CD14-positive monocyte (primary cell): ENCODE measurements at regions not wholly inside any gene's neighbourhood (a gene's known extent, or its start where the extent isn't known, plus 50 kb on each side); places are given as distances from the start of the nearest gene placed in this dataset.

Experiments
- DNase-seq, 3 donors: peaks; one replicate each; pipeline ENCODE4 v3.0.0-alpha.2; 2011 to 2022
- H2AFZ ChIP-seq: 2 replicates; pipeline ENCODE4 v1.6.0; 2012; ENCODE audit warnings: mild to moderate bottlenecking, low read depth, low read length, inconsistent platforms; ENCODE audit not compliant: insufficient read depth, poor library complexity, severe bottlenecking
- H3K27ac ChIP-seq, 2 donors: 1 replicate in 1 of 2; 2 replicates in 1 of 2; pipeline ENCODE4 v1.5.1; 2012 to 2013; ENCODE audit warnings: low read length in 2 of 2, control low read depth in 1 of 2, inconsistent platforms in 1 of 2, low read depth in 1 of 2, mild to moderate bottlenecking in 1 of 2
- H3K27me3 ChIP-seq, 2 donors: one replicate each; pipeline versions ENCODE4 v1.6.0 to v1.6.1; 2011 to 2013; ENCODE audit warnings: low read length in 2 of 2; ENCODE audit not compliant: control insufficient read depth in 2 of 2, insufficient read depth in 2 of 2
- H3K36me3 ChIP-seq, 2 donors: replicated peaks in 1 of 2; 1 replicate in 1 of 2; 2 replicates in 1 of 2; pipeline versions ENCODE4 v1.5.1 to v1.6.1; 2012 to 2013; ENCODE audit warnings: low read length in 2 of 2, control low read depth in 1 of 2, inconsistent platforms in 1 of 2, mild to moderate bottlenecking in 1 of 2; ENCODE audit not compliant: insufficient read depth in 2 of 2, control insufficient read depth in 1 of 2
- H3K4me1 ChIP-seq, 2 donors: 1 replicate in 1 of 2; 2 replicates in 1 of 2; pipeline versions ENCODE4 v1.5.1 to v1.6.1; 2012 to 2013; ENCODE audit warnings: low read length in 2 of 2, control low read depth in 1 of 2, inconsistent platforms in 1 of 2, mild to moderate bottlenecking in 1 of 2, moderate library complexity in 1 of 2; ENCODE audit not compliant: insufficient read depth in 2 of 2, control insufficient read depth in 1 of 2
- H3K4me2 ChIP-seq: replicated peaks from 2 replicates; pipeline ENCODE3; 2012; ENCODE audit warnings: low read length, moderate library complexity, mild to moderate bottlenecking; ENCODE audit not compliant: poor library complexity, severe bottlenecking; ENCODE audit errors: extremely low read depth
- H3K4me3 ChIP-seq, 3 experiments: fragments of 200-600 bp in 1 of 3; sonication (generic) in 1 of 3; replicated peaks in 1 of 3; 1 replicate in 2 of 3; 2 replicates in 1 of 3; pipeline ENCODE4 v1.5.1; 2011 to 2013; ENCODE audit warnings: low read length in 3 of 3, mild to moderate bottlenecking in 3 of 3, control low read depth in 2 of 3, low read depth in 2 of 3, inconsistent platforms in 1 of 3, moderate library complexity in 1 of 3
- H3K79me2 ChIP-seq: 2 replicates; pipeline ENCODE4 v1.6.0; 2012; ENCODE audit warnings: mild to moderate bottlenecking, control low read depth, inconsistent platforms, low read length, moderate library complexity; ENCODE audit not compliant: insufficient read depth
- H3K9ac ChIP-seq: 2 replicates; pipeline ENCODE4 v1.6.0; 2017; ENCODE audit warnings: low read length, mild to moderate bottlenecking; ENCODE audit not compliant: insufficient read depth, poor library complexity, severe bottlenecking
- H3K9me3 ChIP-seq, 2 donors: replicated peaks in 1 of 2; 1 replicate in 1 of 2; 2 replicates in 1 of 2; pipeline versions ENCODE4 v1.5.1 to v1.6.1; 2012 to 2013; ENCODE audit warnings: low read length in 2 of 2, control low read depth in 1 of 2; ENCODE audit not compliant: control insufficient read depth in 1 of 2, insufficient read depth in 1 of 2
- H4K20me1 ChIP-seq: 2 replicates; pipeline ENCODE4 v1.6.0; 2012; ENCODE audit warnings: mild to moderate bottlenecking, low read length, control low read depth, moderate library complexity; ENCODE audit not compliant: insufficient read depth
- H3K27ac Mint-ChIP-seq, 7 donors: one replicate each; pipeline ENCODE4 v1.8.0; 2020; ENCODE audit warnings: mild to moderate bottlenecking in 7 of 7, mixed read lengths in 7 of 7, moderate library complexity in 6 of 7, inconsistent platforms in 2 of 7
- H3K27me3 Mint-ChIP-seq, 3 donors: one replicate each; pipeline ENCODE4 v1.8.0; 2021 to 2022; ENCODE audit warnings: low read depth in 3 of 3, mild to moderate bottlenecking in 3 of 3, mixed read lengths in 3 of 3, moderate library complexity in 3 of 3, inconsistent platforms in 1 of 3
- H3K36me3 Mint-ChIP-seq, 2 donors: one replicate each; pipeline ENCODE4 v1.8.0; 2020; ENCODE audit warnings: mixed read lengths in 2 of 2, inconsistent platforms in 1 of 2, mild to moderate bottlenecking in 1 of 2
- H3K4me1 Mint-ChIP-seq: one replicate; pipeline ENCODE4 v1.8.0; 2020; ENCODE audit warnings: mild to moderate bottlenecking, mixed read lengths
- H3K4me3 Mint-ChIP-seq, 2 donors: one replicate each; pipeline ENCODE4 v1.8.0; 2020; ENCODE audit warnings: mild to moderate bottlenecking in 2 of 2, mixed read lengths in 2 of 2, moderate library complexity in 1 of 2
- H3K9me3 Mint-ChIP-seq, 7 donors: one replicate each; pipeline ENCODE4 v1.8.0; 2020 to 2022; ENCODE audit warnings: mixed read lengths in 7 of 7, mild to moderate bottlenecking in 6 of 7, moderate library complexity in 6 of 7, inconsistent platforms in 2 of 7
- CTCF ChIP-seq: fragments of 200-600 bp; IDR thresholded peaks from one replicate; pipeline ENCODE4 v1.8.0; 2022; ENCODE audit warnings: antibody characterized with exemption, mild to moderate bottlenecking
- WGBS: methylation state at CpG from one replicate; pipeline ENCODE4 v1.1.5; 2013; ENCODE audit warnings: missing lambda C conversion rate; ENCODE audit not compliant: insufficient coverage; 5-methylcytosine and 5-hydroxymethylcytosine counted together
- intact Hi-C, 2 donors: fragments of 100-400 bp; cut with micrococcal nuclease; formaldehyde crosslinking; loops; one replicate each; pipeline versions ENCODE4 v1.15.0 to v1.15.1; 2023

GRCh38 chr1:219399446-219399845 lies 213.5 kb downstream of the ZC3H11B start:
- no peaks in the 10 kb centered on the region for H3K27me3 ChIP-seq
- Mint-ChIP-seq H3K9me3 (peaks cover 8 to 24% (median 20%) of the 10 kb centered on the region in 7 donors), H3K4me3 (no peak overlapping the region), H3K27ac (no peak overlapping the region), H3K4me1 (no peaks in the 10 kb centered on the region), H3K27me3 (peaks cover 0 to 8% (median 2%) of the 10 kb centered on the region in 3 donors), H3K36me3 (no peaks in the 10 kb centered on the region)
- no peak overlapping the region for H3K4me2 ChIP-seq
- no peak overlapping the region for H3K27ac ChIP-seq
- no peaks in the 10 kb centered on the region for H3K4me1 ChIP-seq
- H4K20me1 ChIP-seq: no peaks in the 10 kb centered on the region
- TF ChIP-seq CTCF: no peak
- WGBS: 94% methylated on average over 5 of the region's 5 CpGs
- no peak for DNase-seq
- no peaks in the 10 kb centered on the region for H3K79me2 ChIP-seq
- no peak overlapping the region for H3K9ac ChIP-seq
- intact Hi-C loops: no loop called here
- no peaks in the 10 kb centered on the region for H3K36me3 ChIP-seq
- no peak overlapping the region for H3K4me3 ChIP-seq
- peaks cover 11 to 14% of the 10 kb centered on the region in 2 donors for H3K9me3 ChIP-seq
- H2AFZ ChIP-seq: no peak overlapping the region

- DNase-seq: no peak
- Histone ChIP-seq H3K4me1 (no peaks in the 10 kb centered on the region), H2AFZ (no peak overlapping the region), H3K4me2 (no peak overlapping the region), H4K20me1 (no peaks in the 10 kb centered on the region), H3K9ac (no peak overlapping the region), H3K9me3 (peaks cover 11 to 14% of the 10 kb centered on the region in 2 donors), H3K4me3 (no peak overlapping the region), H3K27me3 (no peaks in the 10 kb centered on the region), H3K79me2 (no peaks in the 10 kb centered on the region), H3K27ac (no peak overlapping the region), H3K36me3 (no peaks in the 10 kb centered on the region)
- 100% methylated on average over 2 of the region's 2 CpGs for WGBS
- TF ChIP-seq CTCF: no peak
- Mint-ChIP-seq H3K9me3 (peaks cover 8 to 24% (median 20%) of the 10 kb centered on the region in 7 donors), H3K27me3 (peaks cover 0 to 7% (median 2%) of the 10 kb centered on the region in 3 donors), H3K4me3 (no peak overlapping the region), H3K27ac (no peak overlapping the region), H3K4me1 (no peaks in the 10 kb centered on the region), H3K36me3 (no peaks in the 10 kb centered on the region)
- intact Hi-C loops: no loop called here
These were observed 214.0 kb downstream of the ZC3H11B start for GRCh38 chr1:219398815-219399396.
